ENCODE measurements at regions not wholly inside any gene's neighbourhood (a gene's known extent, or its start where the extent isn't known, plus 50 kb on each side); places are given as distances from the start of the nearest gene placed in this dataset.

DNA sequence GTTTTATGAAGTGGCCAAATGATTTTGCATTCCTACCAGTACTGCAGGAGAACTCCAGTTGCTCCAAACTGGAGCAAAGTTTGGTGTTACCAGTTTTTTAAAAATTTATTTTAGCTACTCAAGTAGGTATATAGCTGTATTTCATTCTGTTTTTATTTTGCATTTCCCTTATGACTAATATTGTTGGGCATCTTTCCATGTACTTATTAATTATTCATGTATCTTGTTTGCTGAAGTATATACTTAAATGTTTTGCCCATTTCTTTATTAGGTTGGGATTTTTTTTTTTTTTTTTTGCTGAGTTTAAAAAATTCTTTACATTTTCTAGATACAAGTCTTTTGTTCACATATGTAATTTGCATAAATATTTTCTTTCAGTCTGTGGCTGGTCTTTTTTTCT, 386.6 kb upstream of the DAB2 start:
- TF ChIP-seq, protein P1, sequence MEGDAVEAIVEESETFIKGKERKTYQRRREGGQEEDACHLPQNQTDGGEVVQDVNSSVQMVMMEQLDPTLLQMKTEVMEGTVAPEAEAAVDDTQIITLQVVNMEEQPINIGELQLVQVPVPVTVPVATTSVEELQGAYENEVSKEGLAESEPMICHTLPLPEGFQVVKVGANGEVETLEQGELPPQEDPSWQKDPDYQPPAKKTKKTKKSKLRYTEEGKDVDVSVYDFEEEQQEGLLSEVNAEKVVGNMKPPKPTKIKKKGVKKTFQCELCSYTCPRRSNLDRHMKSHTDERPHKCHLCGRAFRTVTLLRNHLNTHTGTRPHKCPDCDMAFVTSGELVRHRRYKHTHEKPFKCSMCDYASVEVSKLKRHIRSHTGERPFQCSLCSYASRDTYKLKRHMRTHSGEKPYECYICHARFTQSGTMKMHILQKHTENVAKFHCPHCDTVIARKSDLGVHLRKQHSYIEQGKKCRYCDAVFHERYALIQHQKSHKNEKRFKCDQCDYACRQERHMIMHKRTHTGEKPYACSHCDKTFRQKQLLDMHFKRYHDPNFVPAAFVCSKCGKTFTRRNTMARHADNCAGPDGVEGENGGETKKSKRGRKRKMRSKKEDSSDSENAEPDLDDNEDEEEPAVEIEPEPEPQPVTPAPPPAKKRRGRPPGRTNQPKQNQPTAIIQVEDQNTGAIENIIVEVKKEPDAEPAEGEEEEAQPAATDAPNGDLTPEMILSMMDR (IDR thresholded peaks at IDR 0.05): no peak
- no peak for TF ChIP-seq POLR2A (IDR thresholded peaks at IDR 0.05)
